ENCODE measurements at regions not wholly inside any gene's neighbourhood (a gene's known extent, or its start where the extent isn't known, plus 50 kb on each side); places are given as distances from the start of the nearest gene placed in this dataset.

DNA sequence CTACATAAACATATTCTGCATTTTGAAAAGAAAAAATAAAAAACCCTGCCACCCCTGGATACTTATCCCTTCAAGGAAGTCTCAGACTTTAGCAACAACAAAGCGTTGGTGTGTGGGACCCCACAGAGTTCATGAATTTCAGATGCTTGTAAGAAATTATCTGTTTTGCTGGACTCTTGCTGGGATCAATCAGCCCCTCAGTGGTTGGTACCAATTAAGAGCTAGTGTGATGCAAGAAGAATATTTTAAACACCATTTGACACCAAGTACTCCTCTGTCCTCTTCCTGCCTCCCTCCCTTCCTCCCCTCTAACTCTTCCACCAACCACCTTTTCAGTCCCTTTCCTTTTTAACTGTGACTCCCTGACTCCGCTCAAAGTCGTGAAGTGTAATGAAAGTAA is 51.5 kb downstream of the SST start:
- no peak for TF ChIP-seq GATA1 (IDR thresholded peaks at IDR 0.05; ENCODE audit: low read depth, low read length)
- no peak for TF ChIP-seq POLR2A (IDR thresholded peaks at IDR 0.05; ENCODE audit: low read length)
- DNase-seq = no peak

DNA sequence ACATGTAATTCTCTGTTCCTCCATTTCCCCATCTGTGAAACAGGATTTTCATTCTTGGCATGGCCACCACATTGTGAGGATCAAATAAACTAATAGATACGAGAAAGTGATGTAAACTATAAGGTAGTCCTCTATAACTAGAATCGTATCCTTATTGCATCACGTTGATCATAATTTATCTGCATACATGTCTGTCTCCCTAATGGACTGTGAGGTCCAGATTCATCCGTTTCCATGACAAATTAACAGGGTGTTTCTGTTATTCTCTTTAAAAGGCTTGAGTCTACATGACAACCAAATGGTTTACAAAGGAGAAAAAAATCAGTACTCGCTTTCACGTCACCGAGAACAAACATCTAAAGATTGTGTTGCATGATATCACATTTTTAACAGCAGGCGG is 53.0 kb downstream of the SST start:
- DNase-seq = no peak
- no peak for TF ChIP-seq POLR2A (IDR thresholded peaks at IDR 0.05; ENCODE audit: low read length)
- TF ChIP-seq GATA1 (IDR thresholded peaks at IDR 0.05; ENCODE audit: low read depth, low read length) = no peak

DNA sequence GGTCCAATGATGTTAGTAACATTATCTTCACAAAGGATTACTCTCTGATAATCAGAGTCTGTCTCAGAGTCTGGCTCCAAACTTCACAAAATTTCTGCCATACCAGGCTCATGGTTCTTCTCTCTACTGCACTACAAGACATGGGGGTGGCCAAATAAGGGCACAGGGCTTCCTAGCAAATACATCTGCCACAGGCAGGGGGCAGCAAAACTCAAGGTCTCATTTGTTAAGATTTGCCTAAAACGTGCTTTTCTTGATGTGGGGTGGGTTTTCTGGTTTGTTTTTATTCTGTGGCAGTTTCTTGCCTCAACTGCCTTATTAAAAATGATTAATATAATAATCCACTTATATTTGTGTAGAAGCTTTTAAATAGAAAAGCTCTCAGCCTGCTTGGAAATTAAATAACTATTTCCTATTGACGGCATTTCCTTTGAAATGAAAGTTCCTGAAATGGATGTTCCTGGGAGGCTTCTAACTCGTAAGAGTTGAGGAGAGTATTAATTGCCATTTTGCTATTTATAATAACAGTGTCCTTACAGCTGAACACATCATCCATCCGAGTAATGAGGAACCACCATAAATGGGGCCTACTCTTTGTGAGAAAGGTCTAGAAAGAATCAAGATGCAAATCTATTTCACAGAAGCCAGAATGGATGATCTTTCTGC is 53.8 kb downstream of the SST start:
- DNase-seq = peak; percentile 55 to 70
- TF ChIP-seq GATA1 (IDR thresholded peaks at IDR 0.05; ENCODE audit: low read depth, low read length) = no peak
- no peak for TF ChIP-seq POLR2A (IDR thresholded peaks at IDR 0.05; ENCODE audit: low read length)

- no peak for DNase-seq
- TF ChIP-seq POLR2A (IDR thresholded peaks at IDR 0.05; ENCODE audit: low read length) (no peak), GATA1 (IDR thresholded peaks at IDR 0.05; ENCODE audit: low read depth, low read length) (no peak)
These were observed 54.6 kb downstream of the SST start for GRCh38 chr3:187615630-187616029.

DNA sequence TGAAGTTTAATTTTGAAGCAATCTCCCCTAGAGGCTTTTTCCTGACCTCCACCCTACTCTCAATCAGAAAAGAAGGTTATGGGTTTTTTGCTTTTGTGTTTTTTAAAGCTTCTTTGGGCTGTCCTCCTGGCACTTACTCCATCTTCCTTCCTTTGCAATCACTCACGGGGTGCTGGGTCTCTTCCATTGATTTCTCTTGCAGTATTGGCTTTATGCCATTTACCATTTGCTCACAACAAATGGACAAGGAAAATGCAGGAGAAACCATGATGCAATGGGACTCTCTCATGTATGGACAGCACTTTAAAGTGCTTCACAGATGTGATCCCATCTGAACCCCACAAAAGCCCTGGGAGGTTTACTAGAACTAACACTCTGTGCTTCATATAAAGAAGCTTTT is 57.5 kb downstream of the SST start:
- DNase-seq = no peak
- TF ChIP-seq GATA1 (IDR thresholded peaks at IDR 0.05; ENCODE audit: low read depth, low read length) (no peak), POLR2A (IDR thresholded peaks at IDR 0.05; ENCODE audit: low read length) (no peak)

DNA sequence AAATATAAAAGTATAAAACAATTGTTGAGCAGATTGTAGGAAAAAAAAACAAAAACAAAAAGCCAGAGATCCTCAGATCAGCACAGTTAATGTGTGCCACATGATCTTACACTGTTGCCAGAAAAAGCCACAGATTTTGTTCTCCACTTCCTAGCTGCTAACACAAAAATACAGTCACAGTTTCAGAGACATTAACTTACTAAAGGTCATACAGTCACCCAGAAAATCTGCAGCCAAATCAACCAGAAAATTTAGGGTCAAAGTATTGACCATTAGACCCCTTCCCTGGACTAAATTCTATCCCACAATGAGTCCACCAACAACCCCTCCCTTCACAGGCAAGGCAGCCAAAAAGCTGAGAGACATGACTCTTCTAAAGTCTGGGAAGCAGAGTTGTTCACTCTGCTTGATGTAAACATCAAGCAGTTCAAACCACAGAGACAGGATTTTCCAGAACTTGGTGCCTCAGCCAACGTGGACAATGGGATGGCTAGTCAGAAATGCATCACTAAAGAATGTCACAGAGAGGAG is 59.1 kb downstream of the SST start:
- DNase-seq = no peak
- TF ChIP-seq GATA1 (IDR thresholded peaks at IDR 0.05; ENCODE audit: low read depth, low read length) = no peak
- TF ChIP-seq POLR2A (IDR thresholded peaks at IDR 0.05; ENCODE audit: low read length) = no peak

DNA sequence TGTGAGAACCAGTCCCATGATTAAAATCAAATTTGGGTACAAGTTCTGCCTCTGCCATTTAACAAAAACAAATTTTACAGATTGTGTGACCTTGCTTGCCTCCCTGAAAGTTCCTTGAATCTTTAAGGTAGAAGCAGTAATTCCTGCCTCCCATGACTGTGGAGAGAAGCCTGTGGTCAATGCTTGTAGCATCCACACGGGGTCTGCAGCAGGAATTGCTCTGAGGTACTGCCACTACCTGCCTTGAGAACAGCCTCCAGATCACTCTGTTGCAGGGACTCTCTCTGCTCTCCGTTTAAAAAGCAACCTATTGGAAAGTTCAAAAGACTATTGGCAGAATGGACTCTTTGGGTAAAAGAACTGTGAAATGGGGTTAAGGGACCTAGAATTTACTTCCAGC is 75.9 kb downstream of the SST start:
- TF ChIP-seq POLR2A (IDR thresholded peaks at IDR 0.05; ENCODE audit: low read length) (no peak), GATA1 (IDR thresholded peaks at IDR 0.05; ENCODE audit: low read depth, low read length) (no peak)
- DNase-seq = no peak

GRCh38 chr3:187593451-187593850 is 76.7 kb downstream of the SST start:
- DNase-seq = no peak
- no peak for TF ChIP-seq POLR2A (IDR thresholded peaks at IDR 0.05; ENCODE audit: low read length)
- TF ChIP-seq GATA1 (IDR thresholded peaks at IDR 0.05; ENCODE audit: low read depth, low read length) = no peak

GRCh38 chr3:187590861-187591576 is 79.2 kb downstream of the SST start:
- DNase-seq = no peak
- TF ChIP-seq POLR2A (IDR thresholded peaks at IDR 0.05; ENCODE audit: low read length) (no peak), GATA1 (IDR thresholded peaks at IDR 0.05; ENCODE audit: low read depth, low read length) (no peak)

DNA sequence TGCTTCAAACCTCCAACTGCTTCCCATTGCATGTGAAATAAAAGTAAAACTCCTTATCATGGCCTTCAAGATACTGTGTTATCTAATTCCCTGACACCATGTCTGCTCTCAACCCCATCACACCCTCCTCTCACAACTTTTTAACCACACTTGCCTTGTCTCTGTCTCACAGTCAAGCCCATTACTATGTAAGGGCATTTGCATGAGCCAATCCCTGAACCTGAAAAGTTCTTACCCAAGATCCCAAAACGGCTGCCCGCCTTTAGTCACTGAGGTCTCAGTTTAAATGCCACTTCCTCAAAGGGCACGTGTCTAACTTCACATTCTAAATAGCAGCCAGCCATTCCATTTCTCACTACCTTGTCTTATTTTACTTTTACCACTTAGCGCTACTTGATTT is 83.1 kb downstream of the SST start:
- TF ChIP-seq POLR2A (IDR thresholded peaks at IDR 0.05; ENCODE audit: low read length) (no peak), GATA1 (IDR thresholded peaks at IDR 0.05; ENCODE audit: low read depth, low read length) (no peak)
- DNase-seq = peak; percentile 44 to 81

DNA sequence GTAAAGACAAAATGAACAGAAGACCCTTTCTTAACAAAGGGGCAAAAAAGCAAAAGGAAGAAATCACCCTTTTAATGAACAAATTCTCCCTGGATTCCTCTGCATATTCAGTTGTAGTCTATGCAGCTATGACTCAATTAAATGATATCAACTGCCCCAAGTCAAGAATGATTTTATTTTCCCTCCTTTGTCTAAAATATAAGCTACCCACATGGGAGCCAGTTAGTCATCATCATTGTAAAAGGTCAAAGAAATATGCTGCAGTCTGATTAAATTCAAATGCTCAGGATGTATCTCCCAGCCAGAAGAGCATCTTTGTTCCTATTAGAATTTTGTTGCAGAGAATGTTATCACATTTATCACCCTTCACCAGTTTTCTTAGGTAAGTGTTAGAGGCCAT is 84.0 kb downstream of the SST start:
- DNase-seq = peak in 1 of 2 experiments; percentile 3
- TF ChIP-seq POLR2A (IDR thresholded peaks at IDR 0.05; ENCODE audit: low read length) (no peak), GATA1 (IDR thresholded peaks at IDR 0.05; ENCODE audit: low read depth, low read length) (no peak)

GRCh38 chr3:187572441-187572840 is 97.8 kb downstream of the SST start:
- no peak for DNase-seq
- TF ChIP-seq POLR2A (IDR thresholded peaks at IDR 0.05; ENCODE audit: low read length) = no peak
- no peak for TF ChIP-seq GATA1 (IDR thresholded peaks at IDR 0.05; ENCODE audit: low read depth, low read length)

GRCh38 chr3:187571701-187572100 is 98.5 kb downstream of the SST start:
- TF ChIP-seq POLR2A (IDR thresholded peaks at IDR 0.05; ENCODE audit: low read length) (no peak), GATA1 (IDR thresholded peaks at IDR 0.05; ENCODE audit: low read depth, low read length) (no peak)
- no peak for DNase-seq

GRCh38 chr3:187570776-187571175 is 99.4 kb downstream of the SST start:
- no peak for DNase-seq
- TF ChIP-seq POLR2A (IDR thresholded peaks at IDR 0.05; ENCODE audit: low read length) = no peak

DNA sequence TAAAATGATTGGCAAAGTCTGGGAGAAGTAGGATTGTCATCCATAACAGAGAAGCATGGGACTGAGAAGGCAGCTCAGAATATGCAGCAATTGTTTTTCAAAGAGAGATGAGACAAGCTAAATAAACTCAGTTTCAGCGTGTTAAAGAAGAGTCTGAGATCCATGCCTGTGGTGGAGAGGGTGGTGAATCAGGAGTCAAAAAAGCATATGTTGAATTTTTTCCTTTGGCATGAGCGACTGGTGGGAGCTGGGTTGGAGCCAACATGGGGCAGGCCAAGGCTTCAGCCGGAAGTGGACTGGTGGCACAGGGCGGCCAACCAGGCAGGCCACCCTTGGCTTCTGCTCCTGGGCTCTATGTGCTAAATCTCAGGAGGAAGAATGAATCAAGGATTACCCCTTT is 102.0 kb downstream of the SST start:
- DNase-seq = no peak
- TF ChIP-seq GATA1 (IDR thresholded peaks at IDR 0.05; ENCODE audit: low read depth, low read length) (no peak), POLR2A (IDR thresholded peaks at IDR 0.05; ENCODE audit: low read length) (no peak)

Measured in erythroblast (primary cell).